ENCODE measurements at regions not wholly inside any gene's neighbourhood (a gene's known extent, or its start where the extent isn't known, plus 50 kb on each side); places are given as distances from the start of the nearest gene placed in this dataset.

DNA sequence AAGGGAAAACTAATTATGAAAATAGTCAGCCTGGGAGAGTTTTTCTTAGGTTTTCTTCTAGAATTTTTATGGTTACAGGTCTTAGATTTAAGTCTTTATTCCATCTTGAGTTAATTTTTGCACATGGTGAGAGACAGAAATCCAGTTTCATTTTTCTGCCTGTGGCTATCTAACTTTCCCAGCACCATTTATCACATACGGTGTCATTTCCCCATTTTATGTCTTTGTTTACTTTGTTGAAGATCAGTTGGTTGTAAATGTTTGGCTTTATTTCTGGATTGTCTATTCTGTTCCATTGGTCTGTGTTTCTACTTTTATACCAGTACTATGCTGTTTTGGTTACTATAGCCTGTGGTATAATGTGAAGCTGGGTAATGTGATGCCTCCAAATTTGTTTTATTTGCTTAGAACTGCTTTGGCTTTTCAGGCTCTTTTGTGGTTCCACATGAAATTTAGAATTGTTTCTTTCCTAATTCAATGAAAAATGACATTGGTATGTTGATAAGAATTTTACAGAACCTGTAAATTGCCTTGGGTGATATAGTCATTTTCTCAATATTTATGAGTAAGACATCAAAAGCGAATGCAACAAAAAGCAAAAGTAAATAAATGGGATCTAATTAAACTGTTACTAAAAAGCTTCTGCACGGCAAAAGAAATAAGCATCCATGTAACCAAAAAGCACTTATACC lies 146.1 kb upstream of the NOL4 start:
- TF ChIP-seq EP300 (IDR thresholded peaks at IDR 0.05), result no peak
- TF ChIP-seq, protein P1, sequence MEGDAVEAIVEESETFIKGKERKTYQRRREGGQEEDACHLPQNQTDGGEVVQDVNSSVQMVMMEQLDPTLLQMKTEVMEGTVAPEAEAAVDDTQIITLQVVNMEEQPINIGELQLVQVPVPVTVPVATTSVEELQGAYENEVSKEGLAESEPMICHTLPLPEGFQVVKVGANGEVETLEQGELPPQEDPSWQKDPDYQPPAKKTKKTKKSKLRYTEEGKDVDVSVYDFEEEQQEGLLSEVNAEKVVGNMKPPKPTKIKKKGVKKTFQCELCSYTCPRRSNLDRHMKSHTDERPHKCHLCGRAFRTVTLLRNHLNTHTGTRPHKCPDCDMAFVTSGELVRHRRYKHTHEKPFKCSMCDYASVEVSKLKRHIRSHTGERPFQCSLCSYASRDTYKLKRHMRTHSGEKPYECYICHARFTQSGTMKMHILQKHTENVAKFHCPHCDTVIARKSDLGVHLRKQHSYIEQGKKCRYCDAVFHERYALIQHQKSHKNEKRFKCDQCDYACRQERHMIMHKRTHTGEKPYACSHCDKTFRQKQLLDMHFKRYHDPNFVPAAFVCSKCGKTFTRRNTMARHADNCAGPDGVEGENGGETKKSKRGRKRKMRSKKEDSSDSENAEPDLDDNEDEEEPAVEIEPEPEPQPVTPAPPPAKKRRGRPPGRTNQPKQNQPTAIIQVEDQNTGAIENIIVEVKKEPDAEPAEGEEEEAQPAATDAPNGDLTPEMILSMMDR (IDR thresholded peaks at IDR 0.05), result no peak
- TF ChIP-seq POLR2A (IDR thresholded peaks at IDR 0.05), result no peak
- 70 to 76% (median 76%) methylated on average over 3 of the region's 3 CpGs for WGBS, 3 donors
- no peaks in the 10 kb centered on the region for H3K4me1 ChIP-seq (ENCODE audit: insufficient read depth)

DNA sequence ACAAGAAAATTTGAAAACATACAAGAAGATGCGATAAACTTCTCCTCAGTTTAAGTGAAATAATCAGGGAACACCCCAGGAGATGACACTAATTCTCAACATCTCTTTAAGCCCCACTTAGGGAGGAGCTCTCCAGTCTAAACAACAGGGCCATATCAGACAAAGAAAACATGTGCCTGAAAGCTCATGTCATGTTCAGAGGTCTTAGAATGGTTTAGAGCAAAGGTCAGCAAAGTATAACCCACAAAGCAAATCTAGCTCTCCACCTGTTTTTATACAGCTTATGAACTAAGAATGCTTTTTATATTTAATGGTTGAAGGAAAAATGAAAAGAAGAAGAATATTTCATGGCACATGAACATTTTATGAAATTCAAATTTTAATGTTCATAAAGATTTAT lies 155.6 kb upstream of the NOL4 start:
- H3K4me3 ChIP-seq, result no peak overlapping the region
- H3K9me3 ChIP-seq, result no peaks in the 10 kb centered on the region
- no peaks in the 10 kb centered on the region for H3K36me3 ChIP-seq
- TF ChIP-seq EP300 (IDR thresholded peaks at IDR 0.05), result no peak
- TF ChIP-seq, protein P1 (IDR thresholded peaks at IDR 0.05), result no peak
- no peak for TF ChIP-seq POLR2A (IDR thresholded peaks at IDR 0.05)
- no peak for DNase-seq
- no peaks in the 10 kb centered on the region for H3K4me1 ChIP-seq (ENCODE audit: insufficient read depth)
- no peak overlapping the region for H3K27ac ChIP-seq
- WGBS, 3 donors, result 48 to 73% (median 59%) methylated on average over 1 of the region's 1 CpG
- H3K27me3 ChIP-seq, result no peaks in the 10 kb centered on the region
- intact Hi-C loops (cut with DNase I), result loop anchor here in 1 of 4 donors (5.0 kb wide), 1 partner anchor 202 kb away; no protein-coding TSS in a partner anchor

More for the DNA sequence above, 146.1 kb upstream of the NOL4 start:
- Histone ChIP-seq H3K27ac (no peak overlapping the region), H3K9me3 (no peaks in the 10 kb centered on the region), H3K36me3 (no peaks in the 10 kb centered on the region), H3K4me3 (no peak overlapping the region), H3K27me3 (no peaks in the 10 kb centered on the region)
- intact Hi-C loops (cut with DNase I), result no loop called here
- DNase-seq, result no peak

DNA sequence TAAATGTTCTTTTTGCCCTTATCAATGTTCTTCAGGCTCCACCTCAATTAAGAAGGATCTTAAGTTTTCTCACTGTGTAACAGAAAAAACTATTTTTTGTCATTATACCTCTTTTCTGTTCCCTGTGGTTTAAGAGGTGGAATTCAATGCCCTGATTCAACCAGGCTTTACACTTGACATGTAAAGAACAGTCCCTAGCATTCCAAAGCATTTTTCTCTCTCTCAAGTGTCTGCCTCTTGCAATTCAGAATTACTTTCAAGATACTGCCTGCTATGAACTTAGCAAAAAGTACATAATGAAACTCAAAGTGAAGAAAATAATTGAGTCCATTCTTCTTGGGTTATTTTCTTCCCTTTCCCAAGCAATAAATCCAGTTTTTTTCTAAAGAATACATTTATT lies 160.6 kb upstream of the NOL4 start:
- intact Hi-C loops (cut with DNase I), result no loop called here

DNA sequence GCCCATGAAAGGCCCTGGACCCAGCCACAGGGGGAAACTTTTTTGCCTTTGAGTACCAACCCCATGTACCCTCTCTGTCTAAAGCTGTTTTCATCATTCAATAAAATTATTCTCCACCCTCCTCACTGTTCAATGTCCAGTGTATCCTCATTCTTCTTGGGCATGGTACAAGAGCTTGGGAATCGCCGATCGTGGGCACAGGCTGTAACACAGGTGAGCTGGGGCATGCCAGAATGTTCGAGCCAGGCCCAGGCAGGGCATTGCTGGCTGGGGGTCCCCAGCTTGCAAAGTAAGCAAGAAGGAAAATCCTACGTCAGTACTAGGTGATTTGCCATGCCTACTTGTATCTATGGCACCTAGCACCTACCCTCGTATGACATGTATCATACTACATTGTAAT lies 162.1 kb upstream of the NOL4 start:
- intact Hi-C loops (cut with DNase I), result no loop called here
- no peak for TF ChIP-seq POLR2A (IDR thresholded peaks at IDR 0.05)
- TF ChIP-seq, protein P1 (IDR thresholded peaks at IDR 0.05), result no peak
- TF ChIP-seq EP300 (IDR thresholded peaks at IDR 0.05), result no peak
- Histone ChIP-seq H3K4me1 (ENCODE audit: insufficient read depth) (no peaks in the 10 kb centered on the region), H3K27ac (no peak overlapping the region), H3K4me3 (no peak overlapping the region), H3K9me3 (no peaks in the 10 kb centered on the region), H3K36me3 (no peaks in the 10 kb centered on the region), H3K27me3 (no peaks in the 10 kb centered on the region)
- DNase-seq, result no peak
- WGBS, 3 donors, result 88 to 91% (median 89%) methylated on average over 6 of the region's 6 CpGs

More for the DNA sequence above, 160.6 kb upstream of the NOL4 start:
- Histone ChIP-seq H3K4me1 (ENCODE audit: insufficient read depth) (no peaks in the 10 kb centered on the region), H3K36me3 (no peaks in the 10 kb centered on the region), H3K27me3 (no peaks in the 10 kb centered on the region), H3K4me3 (no peak overlapping the region), H3K9me3 (no peaks in the 10 kb centered on the region), H3K27ac (no peak overlapping the region)
- TF ChIP-seq POLR2A (IDR thresholded peaks at IDR 0.05) (no peak), EP300 (IDR thresholded peaks at IDR 0.05) (no peak)
- TF ChIP-seq, protein P1 (IDR thresholded peaks at IDR 0.05), result no peak
- DNase-seq, result no peak
